WTC11 (cell line): ENCODE measurements at regions not wholly inside any gene's neighbourhood (a gene's known extent, or its start where the extent isn't known, plus 50 kb on each side); places are given as distances from the start of the nearest gene placed in this dataset.

Experiments used
- ATAC-seq: fragments of 200-7000 bp; cut with Tn5 transposase; 2 replicates; pipeline ENCODE4 v1.10.0; 2021; ENCODE audit warnings: mild to moderate bottlenecking, moderate library complexity
- CTCF ChIA-PET: fragments of 300-600 bp; sonication (Branson Sonifier 250); formaldehyde crosslinking; loops from one replicate; lab custom pipeline; 2021; ENCODE audit warnings: antibody characterized with exemption; lab: Charles Lee
- POLR2A ChIA-PET: fragments of 350-600 bp; sonication (Branson Sonifier 250); formaldehyde crosslinking; loops from one replicate; lab custom pipeline; 2021; ENCODE audit warnings: antibody characterized with exemption; lab: Charles Lee
- DNase-seq: peaks from one replicate; pipeline ENCODE4 v3.0.0; 2021; ENCODE audit warnings: low spot score
- H3K27ac Mint-ChIP-seq: 2 replicates; pipeline ENCODE4 v1.8.0; 2021; ENCODE audit warnings: mixed read lengths
- H3K27me3 Mint-ChIP-seq: 2 replicates; pipeline ENCODE4 v1.8.0; 2021; ENCODE audit warnings: low read depth, mild to moderate bottlenecking, moderate library complexity, mixed read lengths
- H3K36me3 Mint-ChIP-seq: 2 replicates; pipeline ENCODE4 v1.8.0; 2021; ENCODE audit warnings: mixed read lengths
- H3K4me1 Mint-ChIP-seq: 2 replicates; pipeline ENCODE4 v1.8.0; 2022; ENCODE audit warnings: mixed read lengths
- H3K4me3 Mint-ChIP-seq: 2 replicates; pipeline ENCODE4 v1.8.0; 2021; ENCODE audit warnings: mild to moderate bottlenecking, moderate library complexity, mixed read lengths
- H3K9me3 Mint-ChIP-seq: 2 replicates; pipeline ENCODE4 v1.8.0; 2021; ENCODE audit warnings: mixed read lengths
- AR ChIP-seq: fragments of 250-450 bp; sonication (Bioruptor Pico); IDR thresholded peaks from 2 replicates; pipeline ENCODE4 v1.9.0; 2021; ENCODE audit warnings: mild to moderate bottlenecking
- ETV6 ChIP-seq: sonication (generic); formaldehyde crosslinking; IDR thresholded peaks from 2 replicates; pipeline ENCODE4 v1.8.1; 2022; ENCODE audit warnings: mild to moderate bottlenecking, missing genetic modification reagents
- MYBL2 ChIP-seq: sonication (generic); formaldehyde crosslinking; IDR thresholded peaks from 2 replicates; pipeline ENCODE4 v1.8.1; 2023; ENCODE audit warnings: mild to moderate bottlenecking, moderate library complexity, missing genetic modification reagents
- NFYB ChIP-seq: sonication (generic); formaldehyde crosslinking; conservative IDR thresholded peaks from 2 replicates; pipeline ENCODE4 v1.8.0; 2022; ENCODE audit warnings: low read depth, missing genetic modification reagents
- NR1H2 ChIP-seq: sonication (generic); formaldehyde crosslinking; IDR thresholded peaks from 2 replicates; pipeline ENCODE4 v1.9.0; 2021; ENCODE audit warnings: mild to moderate bottlenecking, moderate library complexity, missing genetic modification reagents
- NR3C1 ChIP-seq: sonication (generic); formaldehyde crosslinking; conservative IDR thresholded peaks from 2 replicates; pipeline ENCODE4 v1.8.1; 2023; ENCODE audit warnings: low read depth, mild to moderate bottlenecking, missing genetic modification reagents
- OVOL2 ChIP-seq: fragments of 250-450 bp; sonication (Bioruptor Pico); IDR thresholded peaks from 2 replicates; pipeline ENCODE4 v1.9.0; 2021; ENCODE audit warnings: mild to moderate bottlenecking, borderline replicate concordance
- PRDM15 ChIP-seq: sonication (generic); formaldehyde crosslinking; IDR thresholded peaks from 2 replicates; pipeline ENCODE4 v1.8.0; 2022; ENCODE audit warnings: missing genetic modification reagents
- PREB ChIP-seq: sonication (generic); formaldehyde crosslinking; IDR thresholded peaks from 2 replicates; pipeline ENCODE4 v1.8.1; 2022; ENCODE audit warnings: mild to moderate bottlenecking, missing genetic modification reagents, moderate library complexity, borderline replicate concordance
- TP53 ChIP-seq: sonication (generic); formaldehyde crosslinking; IDR thresholded peaks from 2 replicates; pipeline ENCODE4 v1.8.1; 2023; ENCODE audit warnings: mild to moderate bottlenecking, missing genetic modification reagents
- ZNF281 ChIP-seq: sonication (generic); formaldehyde crosslinking; IDR thresholded peaks from 2 replicates; pipeline ENCODE4 v1.8.0; 2023; ENCODE audit warnings: mild to moderate bottlenecking, missing genetic modification reagents
- ZNF532 ChIP-seq: fragments of 250-450 bp; sonication (Bioruptor Pico); IDR thresholded peaks from 2 replicates; pipeline ENCODE4 v1.9.0; 2021; ENCODE audit warnings: mild to moderate bottlenecking, borderline replicate concordance

GRCh38 chr11:70557742-70558485 is 159.6 kb downstream of the CTTN start:
- Mint-ChIP-seq H3K27me3 (no peaks in the 10 kb centered on the region), H3K4me1 (peaks cover 8% of the 10 kb centered on the region), H3K27ac (no peak overlapping the region), H3K9me3 (no peaks in the 10 kb centered on the region), H3K36me3 (no peaks in the 10 kb centered on the region), H3K4me3 (no peak overlapping the region)
- CTCF ChIA-PET: interaction anchor here (0.7 kb wide), 1 partner anchor 32 kb away, joined by 3 read pairs; no protein-coding TSS in a partner anchor
- TF ChIP-seq MYBL2 (CRISPR knock-in tag) (no peak), OVOL2 (CRISPR knock-in tag) (no peak), ETV6 (no peak)
- ATAC-seq: no peak
- POLR2A ChIA-PET: no interaction called here
- no peak for DNase-seq

GRCh38 chr11:70558681-70559080 is 160.4 kb downstream of the CTTN start:
- POLR2A ChIA-PET: no interaction called here
- H3K4me1 Mint-ChIP-seq: peaks cover 8% of the 10 kb centered on the region

More at GRCh38 chr11:70558681-70559080, 160.4 kb downstream of the CTTN start:
- no peaks in the 10 kb centered on the region for H3K36me3 Mint-ChIP-seq
- H3K4me3 Mint-ChIP-seq: no peak overlapping the region
- no peaks in the 10 kb centered on the region for H3K27me3 Mint-ChIP-seq
- ATAC-seq (no peak), DNase-seq (no peak)
- H3K9me3 Mint-ChIP-seq: no peaks in the 10 kb centered on the region
- no peak for TF ChIP-seq TP53 (CRISPR knock-in tag)
- no peak for TF ChIP-seq ZNF532
- TF ChIP-seq OVOL2 (CRISPR knock-in tag): no peak
- no peak for TF ChIP-seq PREB (CRISPR knock-in tag)
- no peak for TF ChIP-seq AR (CRISPR knock-in tag)
- TF ChIP-seq NR3C1 (CRISPR knock-in tag): no peak
- TF ChIP-seq NFYB (CRISPR knock-in tag): no peak
- TF ChIP-seq ZNF281: no peak
- no peak for TF ChIP-seq PRDM15 (CRISPR knock-in tag)
- no peak for TF ChIP-seq NR1H2 (CRISPR knock-in tag)
- TF ChIP-seq ETV6: no peak
- H3K27ac Mint-ChIP-seq: no peak overlapping the region
- CTCF ChIA-PET: no interaction called here
